Left lung (tissue), 4 donors: ENCODE measurements at regions not wholly inside any gene's neighbourhood (a gene's known extent, or its start where the extent isn't known, plus 50 kb on each side); places are given as distances from the start of the nearest gene placed in this dataset.

Source experiments
- ATAC-seq: fragments of 200-7000 bp; cut with Tn5 transposase; one replicate; pipeline ENCODE4 v1.9.1; 2020; ENCODE audit warnings: moderate library complexity
- DNase-seq, 4 donors: peaks; one replicate each; pipeline ENCODE4 v3.0.0-alpha.2; 2013 to 2020
- H3K27ac ChIP-seq, 2 donors: fragments of 200-600 bp; sonication (generic) in 1 of 2; one replicate each; pipeline versions ENCODE4 v1.5.0 to v1.8.0; 2020 to 2021
- H3K27me3 ChIP-seq, 2 donors: fragments of 200-600 bp; sonication (generic) in 1 of 2; one replicate each; pipeline versions ENCODE4 v1.5.0 to v1.8.0; 2020 to 2021
- H3K36me3 ChIP-seq, 2 donors: fragments of 200-600 bp; sonication (generic) in 1 of 2; one replicate each; pipeline versions ENCODE4 v1.5.0 to v1.8.0; 2020 to 2021
- H3K4me1 ChIP-seq, 2 donors: fragments of 200-600 bp; one replicate each; pipeline ENCODE4 v1.8.0; 2021
- H3K4me3 ChIP-seq, 2 donors: fragments of 200-600 bp; sonication (generic) in 1 of 2; one replicate each; pipeline versions ENCODE4 v1.5.0 to v1.8.0; 2020 to 2021; ENCODE audit warnings: mild to moderate bottlenecking in 1 of 2
- H3K9me3 ChIP-seq, 2 donors: fragments of 200-600 bp; sonication (generic) in 1 of 2; one replicate each; pipeline versions ENCODE4 v1.5.0 to v1.8.0; 2020 to 2021
- CTCF ChIP-seq, 2 donors: fragments of 200-600 bp; sonication (generic) in 1 of 2; IDR thresholded peaks; one replicate each; pipeline versions ENCODE4 v1.5.0 to v1.8.0; 2021; ENCODE audit warnings: antibody characterized with exemption in 2 of 2
- intact Hi-C, 2 donors: fragments of 100-400 bp; cut with DNase I; formaldehyde crosslinking; loops; one replicate each; pipeline versions ENCODE4 v1.11.2 to v1.14.2; 2022
- donor health status: DM: no; HTN: yes; CAD: no.
- donor health status: DM: no; HTN: no; CAD: no.

- no peak overlapping the region for H3K4me3 ChIP-seq
- no peak for TF ChIP-seq CTCF (IDR thresholded peaks at IDR 0.05)
Observed at GRCh38 chr12:77392467-77393088, 327.2 kb upstream of the E2F7 start.

GRCh38 chr12:77388445-77389265 lies 323.3 kb upstream of the E2F7 start:
- H3K4me3 ChIP-seq: no peak overlapping the region
- intact Hi-C loops: no loop called here
- peaks cover 0 to 3% of the 10 kb centered on the region in 2 donors for H3K4me1 ChIP-seq

More at GRCh38 chr12:77392467-77393088, 327.2 kb upstream of the E2F7 start:
- Histone ChIP-seq H3K4me1 (peaks cover 0 to 3% of the 10 kb centered on the region in 2 donors), H3K27me3 (no peaks in the 10 kb centered on the region), H3K27ac (no peak overlapping the region), H3K36me3 (no peaks in the 10 kb centered on the region), H3K9me3 (no peaks in the 10 kb centered on the region)
- intact Hi-C loops: no loop called here
- DNase-seq (no peak), ATAC-seq (no peak)

GRCh38 chr12:77387671-77388070 lies 322.3 kb upstream of the E2F7 start:
- no peak overlapping the region for H3K27ac ChIP-seq
- ATAC-seq: no peak
- DNase-seq: no peak
- H3K4me3 ChIP-seq: no peak overlapping the region
- peaks cover 0 to 3% of the 10 kb centered on the region in 2 donors for H3K4me1 ChIP-seq
- no peaks in the 10 kb centered on the region for H3K27me3 ChIP-seq
- intact Hi-C loops: no loop called here
- TF ChIP-seq CTCF (IDR thresholded peaks at IDR 0.05): no peak
- no peaks in the 10 kb centered on the region for H3K36me3 ChIP-seq
- no peaks in the 10 kb centered on the region for H3K9me3 ChIP-seq

More at GRCh38 chr12:77388445-77389265, 323.3 kb upstream of the E2F7 start:
- no peak for TF ChIP-seq CTCF (IDR thresholded peaks at IDR 0.05)
- ATAC-seq (no peak), DNase-seq (no peak)
- no peaks in the 10 kb centered on the region for H3K36me3 ChIP-seq
- no peaks in the 10 kb centered on the region for H3K27me3 ChIP-seq
- no peak overlapping the region for H3K27ac ChIP-seq
- no peaks in the 10 kb centered on the region for H3K9me3 ChIP-seq

GRCh38 chr12:77387214-77387613 lies 321.8 kb upstream of the E2F7 start:
- no peak for DNase-seq
- ATAC-seq: no peak
- peaks cover 0 to 3% of the 10 kb centered on the region in 2 donors for H3K4me1 ChIP-seq
- no peaks in the 10 kb centered on the region for H3K9me3 ChIP-seq
- H3K4me3 ChIP-seq: no peak overlapping the region
- TF ChIP-seq CTCF (IDR thresholded peaks at IDR 0.05): no peak
- intact Hi-C loops: no loop called here
- H3K36me3 ChIP-seq: no peaks in the 10 kb centered on the region
- H3K27ac ChIP-seq: no peak overlapping the region
- no peaks in the 10 kb centered on the region for H3K27me3 ChIP-seq

GRCh38 chr12:77384941-77385340 lies 319.6 kb upstream of the E2F7 start:
- intact Hi-C loops: no loop called here
- ATAC-seq (no peak), DNase-seq (no peak)
- Histone ChIP-seq H3K36me3 (no peaks in the 10 kb centered on the region), H3K27ac (no peak overlapping the region), H3K4me3 (no peak overlapping the region), H3K9me3 (no peaks in the 10 kb centered on the region), H3K27me3 (no peaks in the 10 kb centered on the region), H3K4me1 (peaks cover 0 to 3% of the 10 kb centered on the region in 2 donors)
- TF ChIP-seq CTCF (IDR thresholded peaks at IDR 0.05): no peak
